ENCODE measurements at regions not wholly inside any gene's neighbourhood (a gene's known extent, or its start where the extent isn't known, plus 50 kb on each side); places are given as distances from the start of the nearest gene placed in this dataset.
"Not testable (repeated sequence)": the region's sequence is repeated elsewhere in the genome, so short reads cannot be mapped to it uniquely, and the experiment has no call there.

DNA sequence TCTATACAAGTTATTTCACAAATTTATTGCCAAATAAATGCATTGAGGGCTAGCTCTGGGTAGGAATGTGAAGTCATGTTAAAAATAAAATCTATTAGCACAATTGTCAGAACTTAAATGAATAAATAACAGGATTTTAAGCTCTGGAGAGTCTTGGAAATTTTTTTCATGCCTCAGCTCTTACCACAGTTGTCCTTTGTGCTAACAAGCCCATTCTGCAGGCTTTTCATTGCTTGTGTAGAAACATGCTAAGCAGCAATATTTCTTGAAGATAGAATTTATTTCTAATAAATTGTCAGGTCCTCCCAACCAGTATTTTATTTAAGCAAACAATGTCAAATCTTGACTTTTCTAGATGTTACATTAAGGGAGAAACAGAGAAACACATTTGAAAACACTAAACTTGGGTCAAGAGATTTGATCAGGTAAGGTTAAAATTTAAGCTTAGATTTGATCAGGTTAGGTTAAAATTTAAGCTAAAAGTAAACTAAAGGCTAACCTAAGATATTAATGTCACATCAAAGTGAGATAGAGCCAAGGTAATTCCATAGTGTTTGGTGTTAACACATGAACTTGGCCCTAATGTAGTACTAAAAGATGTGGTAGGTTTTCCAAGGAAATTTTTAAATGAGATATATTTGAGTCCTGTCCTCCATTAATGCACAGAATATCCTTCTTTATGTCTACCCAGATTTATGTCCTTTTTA, 179.1 kb upstream of the IL1RAPL1 start:
- DNase-seq (ENCODE audit: extremely low spot score): no peak
- no peak for TF ChIP-seq ZNF384 (IDR thresholded peaks at IDR 0.05)
- no peak for TF ChIP-seq FOXK2 (IDR thresholded peaks at IDR 0.05)
- no peak for TF ChIP-seq HDGF (IDR thresholded peaks at IDR 0.05; ENCODE audit: borderline replicate concordance)
- no peak for TF ChIP-seq NFRKB (IDR thresholded peaks at IDR 0.05)
- no peak for TF ChIP-seq CTBP1 (IDR thresholded peaks at IDR 0.05; ENCODE audit: borderline replicate concordance)
- ChIA-PET POLR2A (no interaction called here), CTCF (no interaction called here)

DNA sequence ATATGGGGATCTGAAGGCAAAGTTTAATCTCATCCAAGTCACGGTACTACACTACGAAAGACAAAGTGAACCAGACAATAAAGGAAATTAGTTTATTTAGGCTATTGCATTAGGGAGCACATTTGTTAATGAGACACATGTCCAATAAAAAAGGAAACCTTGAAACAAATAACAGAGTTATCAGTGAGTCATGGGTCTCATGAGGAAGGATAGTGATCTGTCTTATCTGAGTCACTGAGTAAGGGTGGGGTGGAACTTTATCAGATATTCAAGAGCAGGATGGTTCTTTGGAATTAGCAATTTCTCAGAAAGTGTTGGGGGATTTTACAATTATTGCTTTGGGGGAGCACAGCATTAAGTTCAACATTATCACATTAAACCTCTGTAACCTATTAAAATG, 188.9 kb upstream of the IL1RAPL1 start:
- ChIA-PET POLR2A (no interaction called here), CTCF (no interaction called here)
- no peak for DNase-seq (ENCODE audit: extremely low spot score)
- TF ChIP-seq, protein P1, sequence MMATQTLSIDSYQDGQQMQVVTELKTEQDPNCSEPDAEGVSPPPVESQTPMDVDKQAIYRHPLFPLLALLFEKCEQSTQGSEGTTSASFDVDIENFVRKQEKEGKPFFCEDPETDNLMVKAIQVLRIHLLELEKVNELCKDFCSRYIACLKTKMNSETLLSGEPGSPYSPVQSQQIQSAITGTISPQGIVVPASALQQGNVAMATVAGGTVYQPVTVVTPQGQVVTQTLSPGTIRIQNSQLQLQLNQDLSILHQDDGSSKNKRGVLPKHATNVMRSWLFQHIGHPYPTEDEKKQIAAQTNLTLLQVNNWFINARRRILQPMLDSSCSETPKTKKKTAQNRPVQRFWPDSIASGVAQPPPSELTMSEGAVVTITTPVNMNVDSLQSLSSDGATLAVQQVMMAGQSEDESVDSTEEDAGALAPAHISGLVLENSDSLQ (IDR thresholded peaks at IDR 0.05): no peak
- no peak for TF ChIP-seq HDGF (IDR thresholded peaks at IDR 0.05; ENCODE audit: borderline replicate concordance)
- no peak for TF ChIP-seq FOXA1 (IDR thresholded peaks at IDR 0.05)

- POLR2A ChIA-PET: no interaction called here
- no peak for TF ChIP-seq NFRKB (IDR thresholded peaks at IDR 0.05)
- TF ChIP-seq FOXM1 (IDR thresholded peaks at IDR 0.05; ENCODE audit: borderline replicate concordance): no peak
- no peak for TF ChIP-seq CTBP1 (IDR thresholded peaks at IDR 0.05; ENCODE audit: borderline replicate concordance)
- no peak for TF ChIP-seq SP1 (IDR thresholded peaks at IDR 0.05)
- TF ChIP-seq FOXK2 (IDR thresholded peaks at IDR 0.05): no peak
- no peak for TF ChIP-seq HDGF (IDR thresholded peaks at IDR 0.05; ENCODE audit: borderline replicate concordance)
- TF ChIP-seq SUZ12 (IDR thresholded peaks at IDR 0.05): no peak
- no peak for TF ChIP-seq ARNT (IDR thresholded peaks at IDR 0.05)
- no peak for TF ChIP-seq BHLHE40 (IDR thresholded peaks at IDR 0.05; ENCODE audit: borderline replicate concordance)
- no peak for TF ChIP-seq ZNF384 (IDR thresholded peaks at IDR 0.05)
- no peak for TF ChIP-seq LEF1 (IDR thresholded peaks at IDR 0.05; ENCODE audit: borderline replicate concordance)
- TF ChIP-seq ELF4 (IDR thresholded peaks at IDR 0.05): no peak
- TF ChIP-seq FOXA1 (IDR thresholded peaks at IDR 0.05): no peak
- TF ChIP-seq, protein P1 (IDR thresholded peaks at IDR 0.05): no peak
- TF ChIP-seq L3MBTL2 (conservative IDR thresholded peaks at IDR 0.05): no peak
- no peak for TF ChIP-seq TARDBP (IDR thresholded peaks at IDR 0.05)
- DNase-seq (ENCODE audit: extremely low spot score): no peak
- CTCF ChIA-PET: no interaction called here
Measured at GRCh38 chrX:28391528-28391927, 195.7 kb upstream of the IL1RAPL1 start.

- DNase-seq (ENCODE audit: extremely low spot score): no peak
- CTCF ChIA-PET: interaction anchor here (0.7 kb wide), 1 partner anchor 274 kb away, joined by 3 read pairs; no protein-coding TSS in a partner anchor
- TF ChIP-seq FOXM1 (IDR thresholded peaks at IDR 0.05; ENCODE audit: borderline replicate concordance): no peak
- no peak for TF ChIP-seq ARNT (IDR thresholded peaks at IDR 0.05)
- TF ChIP-seq, protein P1 (IDR thresholded peaks at IDR 0.05): no peak
- no peak for TF ChIP-seq L3MBTL2 (conservative IDR thresholded peaks at IDR 0.05)
- POLR2A ChIA-PET: no interaction called here
Measured at GRCh38 chrX:28379103-28379502, 208.1 kb upstream of the IL1RAPL1 start.

GRCh38 chrX:28367649-28368048, 219.6 kb upstream of the IL1RAPL1 start:
- CTCF ChIA-PET; DNase-seq (ENCODE audit: extremely low spot score); POLR2A ChIA-PET: not testable (repeated sequence)

- DNase-seq (ENCODE audit: extremely low spot score): no peak
- ChIA-PET CTCF (no interaction called here), POLR2A (no interaction called here)
- TF ChIP-seq, protein P1 (IDR thresholded peaks at IDR 0.05): no peak
- TF ChIP-seq CTBP1 (IDR thresholded peaks at IDR 0.05; ENCODE audit: borderline replicate concordance) (no peak), NFRKB (IDR thresholded peaks at IDR 0.05) (no peak), ARNT (IDR thresholded peaks at IDR 0.05) (no peak), ZNF384 (IDR thresholded peaks at IDR 0.05) (no peak), SP1 (IDR thresholded peaks at IDR 0.05) (no peak), FOXK2 (IDR thresholded peaks at IDR 0.05) (no peak), ELF4 (IDR thresholded peaks at IDR 0.05) (no peak), BHLHE40 (IDR thresholded peaks at IDR 0.05; ENCODE audit: borderline replicate concordance) (no peak), TARDBP (IDR thresholded peaks at IDR 0.05) (no peak), LEF1 (IDR thresholded peaks at IDR 0.05; ENCODE audit: borderline replicate concordance) (no peak)
Measured at GRCh38 chrX:28351801-28352200, 235.4 kb upstream of the IL1RAPL1 start.

DNA sequence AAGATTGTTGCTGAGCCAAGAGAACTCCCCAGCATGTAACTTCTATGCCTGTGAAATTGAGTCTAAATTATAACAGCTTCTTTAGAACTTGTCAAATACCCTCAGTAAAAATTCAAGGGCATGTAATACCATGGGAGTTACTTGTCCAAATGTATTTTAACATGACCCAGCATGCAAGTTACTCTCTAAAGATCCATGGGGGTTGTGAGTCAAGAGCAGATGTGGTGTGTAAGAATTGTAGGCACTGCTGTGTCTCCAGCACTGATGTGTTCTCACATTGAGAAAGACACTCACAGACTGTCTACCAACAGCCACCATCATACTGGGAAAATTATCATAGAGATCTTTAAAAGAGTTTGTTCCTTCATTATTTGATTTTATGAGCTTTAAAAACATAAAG, 237.4 kb upstream of the IL1RAPL1 start:
- TF ChIP-seq CTBP1 (IDR thresholded peaks at IDR 0.05; ENCODE audit: borderline replicate concordance) (no peak), SUZ12 (IDR thresholded peaks at IDR 0.05) (no peak), SP1 (IDR thresholded peaks at IDR 0.05) (no peak), ZNF384 (IDR thresholded peaks at IDR 0.05) (no peak), NFRKB (IDR thresholded peaks at IDR 0.05) (no peak), ARNT (IDR thresholded peaks at IDR 0.05) (no peak), BHLHE40 (IDR thresholded peaks at IDR 0.05; ENCODE audit: borderline replicate concordance) (no peak)
- POLR2A ChIA-PET: no interaction called here
- no peak for DNase-seq (ENCODE audit: extremely low spot score)
- CTCF ChIA-PET: no interaction called here

Data from HEK293T (cell line).